ENCODE measurements at regions not wholly inside any gene's neighbourhood (a gene's known extent, or its start where the extent isn't known, plus 50 kb on each side); places are given as distances from the start of the nearest gene placed in this dataset.

- TF ChIP-seq CTCF (IDR thresholded peaks at IDR 0.05; ENCODE audit: poor library complexity, severe bottlenecking) (no peak), EP300 (conservative IDR thresholded peaks at IDR 0.05; ENCODE audit: poor library complexity, severe bottlenecking) (no peak), REST (IDR thresholded peaks at IDR 0.05; ENCODE audit: borderline replicate concordance) (no peak), EZH2 (IDR thresholded peaks at IDR 0.05; ENCODE audit: borderline replicate concordance, insufficient read depth, low read length, poor library complexity, severe bottlenecking) (no peak), POLR2AphosphoS5 (IDR thresholded peaks at IDR 0.05) (no peak), RAD21 (conservative IDR thresholded peaks at IDR 0.05) (no peak)
Observed at GRCh38 chr1:221429264-221429663, 312.6 kb downstream of the DUSP10 start.
